GM23248 (cell line): ENCODE measurements at regions not wholly inside any gene's neighbourhood (a gene's known extent, or its start where the extent isn't known, plus 50 kb on each side); places are given as distances from the start of the nearest gene placed in this dataset.

Experiments used
- EZH2 ChIP-seq: fragments of 200-600 bp; sonication (generic); IDR thresholded peaks from 2 replicates; pipeline ENCODE4 v1.6.1; 2018; ENCODE audit warnings: antibody characterized with exemption, mild to moderate bottlenecking; ENCODE audit not compliant: insufficient read depth, poor library complexity, severe bottlenecking
- EZH2phosphoT487 ChIP-seq: fragments of 200-600 bp; sonication (generic); IDR thresholded peaks from 2 replicates; pipeline ENCODE4 v1.6.1; 2018; ENCODE audit warnings: antibody characterized with exemption, moderate library complexity, mild to moderate bottlenecking, low read depth; ENCODE audit not compliant: insufficient read depth

GRCh38 chr11:97691061-97691460 lies 1301.2 kb downstream of the JRKL start:
- no peak for TF ChIP-seq EZH2phosphoT487
- no peak for TF ChIP-seq EZH2
